ENCODE measurements at regions not wholly inside any gene's neighbourhood (a gene's known extent, or its start where the extent isn't known, plus 50 kb on each side); places are given as distances from the start of the nearest gene placed in this dataset.

DNA sequence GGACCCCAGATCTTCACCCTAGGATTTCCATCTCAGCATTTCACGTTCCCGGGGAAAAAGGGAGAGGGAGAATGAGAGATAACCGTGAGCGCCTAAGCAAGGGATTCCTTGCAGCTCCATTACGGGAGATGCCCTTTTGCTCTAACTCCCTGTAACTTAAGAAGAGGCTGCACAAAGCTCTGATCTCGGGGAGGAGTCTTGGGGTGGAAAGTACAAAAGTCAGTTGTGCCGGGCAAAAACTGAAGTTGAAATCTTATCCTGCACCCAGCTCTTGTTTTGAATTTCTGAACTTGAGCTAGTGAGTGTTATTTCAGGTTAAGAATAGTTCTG lies 256.4 kb upstream of the SOX21 start:
- intact Hi-C loops (cut with DNase I): no loop called here
- no peak overlapping the region for H3K27ac ChIP-seq
- peaks cover 0 to 17% (median 16%) of the 10 kb centered on the region in 4 donors for H3K4me1 ChIP-seq
- no peak for DNase-seq
- peak overlapping the region in 1 of 4 donors; percentile 10 for H3K4me3 ChIP-seq
- peaks cover 13 to 67% (median 36%) of the 10 kb centered on the region in 3 donors for H3K27me3 ChIP-seq
- H3K9me3 ChIP-seq: no peaks in the 10 kb centered on the region
- WGBS, 2 donors: 5 to 12% methylated on average over 7 of the region's 7 CpGs
- no peaks in the 10 kb centered on the region for H3K36me3 ChIP-seq
- TF ChIP-seq POLR2AphosphoS5 (IDR thresholded peaks at IDR 0.05) (no peak), EP300 (IDR thresholded peaks at IDR 0.05) (no peak), POLR2A (IDR thresholded peaks at IDR 0.05) (no peak)
- TF ChIP-seq, protein P1, sequence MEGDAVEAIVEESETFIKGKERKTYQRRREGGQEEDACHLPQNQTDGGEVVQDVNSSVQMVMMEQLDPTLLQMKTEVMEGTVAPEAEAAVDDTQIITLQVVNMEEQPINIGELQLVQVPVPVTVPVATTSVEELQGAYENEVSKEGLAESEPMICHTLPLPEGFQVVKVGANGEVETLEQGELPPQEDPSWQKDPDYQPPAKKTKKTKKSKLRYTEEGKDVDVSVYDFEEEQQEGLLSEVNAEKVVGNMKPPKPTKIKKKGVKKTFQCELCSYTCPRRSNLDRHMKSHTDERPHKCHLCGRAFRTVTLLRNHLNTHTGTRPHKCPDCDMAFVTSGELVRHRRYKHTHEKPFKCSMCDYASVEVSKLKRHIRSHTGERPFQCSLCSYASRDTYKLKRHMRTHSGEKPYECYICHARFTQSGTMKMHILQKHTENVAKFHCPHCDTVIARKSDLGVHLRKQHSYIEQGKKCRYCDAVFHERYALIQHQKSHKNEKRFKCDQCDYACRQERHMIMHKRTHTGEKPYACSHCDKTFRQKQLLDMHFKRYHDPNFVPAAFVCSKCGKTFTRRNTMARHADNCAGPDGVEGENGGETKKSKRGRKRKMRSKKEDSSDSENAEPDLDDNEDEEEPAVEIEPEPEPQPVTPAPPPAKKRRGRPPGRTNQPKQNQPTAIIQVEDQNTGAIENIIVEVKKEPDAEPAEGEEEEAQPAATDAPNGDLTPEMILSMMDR (IDR thresholded peaks at IDR 0.05): no peak

DNA sequence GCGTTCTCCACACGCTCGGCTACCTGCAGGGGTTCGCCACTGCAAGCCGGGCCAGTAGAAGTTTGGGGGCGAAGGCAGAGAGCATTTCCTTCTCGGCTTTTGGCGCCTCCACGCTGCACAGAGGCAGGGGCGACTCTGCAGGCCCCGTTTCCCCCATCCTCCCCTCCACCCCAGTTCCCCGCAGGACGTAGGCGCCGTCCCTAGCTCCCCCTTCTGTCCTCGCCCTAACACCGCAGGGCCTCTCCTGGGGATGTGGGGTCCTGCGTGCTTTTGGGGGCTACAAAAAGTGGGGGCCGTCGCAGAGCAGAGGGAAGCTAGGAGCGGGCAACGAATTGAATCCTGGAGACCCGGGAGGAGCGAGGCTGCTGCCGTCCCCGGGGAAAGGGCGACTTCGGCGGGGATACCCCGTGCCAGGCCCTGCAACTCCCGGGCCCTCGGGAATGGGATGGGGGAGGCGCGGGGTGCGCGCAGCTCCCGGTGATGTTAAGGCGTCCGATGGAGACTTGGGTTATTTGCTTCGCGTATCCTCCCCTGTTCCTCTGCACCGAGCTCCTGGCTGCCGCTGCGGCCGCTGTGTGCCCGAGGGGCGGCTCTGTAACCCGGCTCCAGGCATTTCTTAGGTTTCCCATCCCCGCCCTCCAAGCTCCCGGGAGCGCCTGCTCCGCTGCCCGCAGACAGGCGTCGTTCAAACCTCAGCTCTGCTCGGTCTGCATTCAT lies 255.9 kb upstream of the SOX21 start:
- no peak overlapping the region for H3K27ac ChIP-seq
- no peak for DNase-seq
- 2 to 3% methylated on average over 56 of the region's 56 CpGs for WGBS, 2 donors
- no peaks in the 10 kb centered on the region for H3K36me3 ChIP-seq
- H3K9me3 ChIP-seq: no peaks in the 10 kb centered on the region
- H3K27me3 ChIP-seq: peaks cover 13 to 72% (median 36%) of the 10 kb centered on the region in 3 donors
- intact Hi-C loops (cut with DNase I): no loop called here
- TF ChIP-seq EP300 (IDR thresholded peaks at IDR 0.05): no peak
- TF ChIP-seq POLR2AphosphoS5 (IDR thresholded peaks at IDR 0.05): no peak
- TF ChIP-seq, protein P1 (IDR thresholded peaks at IDR 0.05): no peak
- no peak for TF ChIP-seq POLR2A (IDR thresholded peaks at IDR 0.05)
- peaks cover 0 to 17% (median 16%) of the 10 kb centered on the region in 4 donors for H3K4me1 ChIP-seq
- peak overlapping the region in 3 of 4 donors; percentile 10 to 40 (median 39) for H3K4me3 ChIP-seq

DNA sequence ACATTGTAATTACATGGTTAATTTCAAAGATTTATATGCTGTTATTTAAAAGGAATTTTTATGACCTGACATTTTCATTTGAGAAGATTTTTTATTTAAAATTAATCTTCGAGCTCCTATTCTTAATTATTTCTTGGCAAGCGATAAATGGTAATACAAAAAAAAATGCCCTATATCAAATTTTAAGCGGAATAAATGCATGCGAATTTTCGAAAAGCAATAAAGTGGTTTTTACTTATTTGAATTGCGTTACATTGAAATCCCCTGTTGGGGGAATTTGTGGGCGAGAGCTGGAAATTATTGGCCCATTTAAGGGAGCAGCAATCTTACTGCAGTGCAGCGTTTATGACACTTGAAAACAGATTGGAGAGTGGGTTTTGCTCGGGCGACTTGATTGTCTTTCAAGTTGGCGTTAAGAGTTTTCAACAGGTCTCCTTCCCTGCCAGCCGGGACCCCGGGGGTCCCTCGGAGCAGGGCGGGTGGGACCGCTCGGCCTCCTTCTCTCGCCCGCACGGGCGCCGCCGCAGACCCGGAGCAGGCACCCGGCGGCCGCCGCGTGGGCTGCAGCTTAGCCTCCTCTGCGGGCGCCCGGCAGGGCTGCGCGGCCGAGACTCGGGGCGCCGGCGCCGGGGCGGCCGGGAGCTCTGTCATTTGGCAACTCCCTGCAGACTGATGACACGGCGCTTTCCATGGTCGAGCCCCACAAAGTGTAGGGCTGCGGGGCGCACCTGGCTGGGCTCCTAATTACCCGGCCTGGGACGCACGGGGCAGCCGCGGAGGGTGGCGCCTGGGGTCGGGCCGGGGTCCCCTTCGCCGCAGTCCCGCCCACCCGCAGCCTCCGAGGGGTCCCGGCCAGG lies 255.1 kb upstream of the SOX21 start:
- Histone ChIP-seq H3K4me1 (peaks cover 0 to 17% (median 16%) of the 10 kb centered on the region in 4 donors), H3K27me3 (peaks cover 13 to 76% (median 36%) of the 10 kb centered on the region in 3 donors), H3K4me3 (peak overlapping the region in 3 of 4 donors; percentile 10 to 40 (median 39)), H3K36me3 (no peaks in the 10 kb centered on the region), H3K27ac (no peak overlapping the region), H3K9me3 (no peaks in the 10 kb centered on the region)
- 3% methylated on average over 61 of the region's 61 CpGs for WGBS, 2 donors
- intact Hi-C loops (cut with DNase I): no loop called here
- TF ChIP-seq POLR2A (IDR thresholded peaks at IDR 0.05) (no peak), EP300 (IDR thresholded peaks at IDR 0.05) (no peak), POLR2AphosphoS5 (IDR thresholded peaks at IDR 0.05) (no peak)
- TF ChIP-seq, protein P1 (IDR thresholded peaks at IDR 0.05): no peak
- no peak for DNase-seq

DNA sequence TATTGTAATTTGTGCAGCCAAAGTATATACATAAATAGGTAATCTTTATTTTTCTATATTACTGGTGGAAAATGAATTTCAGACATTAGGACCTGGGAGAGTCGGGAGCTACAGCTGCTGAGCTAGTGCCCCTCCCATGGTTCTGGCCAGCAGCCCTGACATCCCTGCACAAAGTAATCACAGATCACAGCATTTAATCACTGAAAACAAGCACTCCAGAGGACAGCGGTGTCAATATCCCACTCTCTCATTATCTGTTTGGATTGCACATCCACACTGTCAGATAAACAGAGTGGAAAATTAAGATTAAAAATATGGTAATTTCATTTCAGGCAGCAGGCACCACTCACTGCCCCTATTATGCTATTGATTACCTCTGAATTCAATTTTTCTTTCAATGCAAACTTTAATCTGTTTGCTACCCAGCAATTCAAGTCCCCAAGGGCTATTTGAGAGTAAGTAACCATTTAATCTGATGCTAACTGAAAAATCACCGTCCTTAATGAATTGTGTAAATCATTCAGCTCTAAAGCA lies 254.1 kb upstream of the SOX21 start:
- intact Hi-C loops (cut with DNase I): no loop called here
- H3K27me3 ChIP-seq: peaks cover 13 to 72% (median 36%) of the 10 kb centered on the region in 3 donors

More for the DNA sequence above, 254.1 kb upstream of the SOX21 start:
- no peak for DNase-seq
- TF ChIP-seq POLR2A (IDR thresholded peaks at IDR 0.05) (no peak), POLR2AphosphoS5 (IDR thresholded peaks at IDR 0.05) (no peak), EP300 (IDR thresholded peaks at IDR 0.05) (no peak)
- TF ChIP-seq, protein P1 (IDR thresholded peaks at IDR 0.05): no peak
- Histone ChIP-seq H3K4me1 (peaks cover 0 to 17% (median 16%) of the 10 kb centered on the region in 4 donors), H3K4me3 (no peak overlapping the region), H3K36me3 (no peaks in the 10 kb centered on the region), H3K9me3 (no peaks in the 10 kb centered on the region), H3K27ac (no peak overlapping the region)
- WGBS, 2 donors: 23 to 37% methylated on average over 3 of the region's 3 CpGs

All from sigmoid colon (tissue), 6 donors.